ENCODE measurements at regions not wholly inside any gene's neighbourhood (a gene's known extent, or its start where the extent isn't known, plus 50 kb on each side); places are given as distances from the start of the nearest gene placed in this dataset.

- TF ChIP-seq CEBPB (IDR thresholded peaks at IDR 0.05; ENCODE audit: borderline replicate concordance in 1 of 2, low read depth in 2 of 2, low read length in 2 of 2) = no peak
- TF ChIP-seq BHLHE40 (IDR thresholded peaks at IDR 0.05; ENCODE audit: borderline replicate concordance in 1 of 2, low read depth in 2 of 2, low read length in 1 of 2) = no peak
- no peak for TF ChIP-seq CTCF (IDR thresholded peaks at IDR 0.05 in 2 of 3, conservative IDR thresholded peaks at IDR 0.05 in 1 of 3; ENCODE audit: control insufficient read depth in 2 of 3, extremely low read depth in 1 of 3, insufficient read depth in 1 of 3, low read depth in 3 of 3, low read length in 3 of 3)
- TF ChIP-seq BCLAF1 (IDR thresholded peaks at IDR 0.05) = no peak
- no peak for TF ChIP-seq ZNF24 (IDR thresholded peaks at IDR 0.05)
- no peak for TF ChIP-seq FOS (IDR thresholded peaks at IDR 0.05; ENCODE audit: borderline replicate concordance, extremely low read depth, insufficient read length)
- no peak for TF ChIP-seq CHD1 (IDR thresholded peaks at IDR 0.05; ENCODE audit: low read depth, low read length)
- no peak for TF ChIP-seq RAD21 (IDR thresholded peaks at IDR 0.05; ENCODE audit: insufficient read depth, low read depth, low read length)
- no peak for TF ChIP-seq CHD2 (IDR thresholded peaks at IDR 0.05; ENCODE audit: borderline replicate concordance, low read depth, low read length)
Measured at GRCh38 chr1:50261951-50262350, 153.2 kb downstream of the ELAVL4 start.

Data from GM12878 (cell line).